ENCODE measurements at regions not wholly inside any gene's neighbourhood (a gene's known extent, or its start where the extent isn't known, plus 50 kb on each side); places are given as distances from the start of the nearest gene placed in this dataset.

DNA sequence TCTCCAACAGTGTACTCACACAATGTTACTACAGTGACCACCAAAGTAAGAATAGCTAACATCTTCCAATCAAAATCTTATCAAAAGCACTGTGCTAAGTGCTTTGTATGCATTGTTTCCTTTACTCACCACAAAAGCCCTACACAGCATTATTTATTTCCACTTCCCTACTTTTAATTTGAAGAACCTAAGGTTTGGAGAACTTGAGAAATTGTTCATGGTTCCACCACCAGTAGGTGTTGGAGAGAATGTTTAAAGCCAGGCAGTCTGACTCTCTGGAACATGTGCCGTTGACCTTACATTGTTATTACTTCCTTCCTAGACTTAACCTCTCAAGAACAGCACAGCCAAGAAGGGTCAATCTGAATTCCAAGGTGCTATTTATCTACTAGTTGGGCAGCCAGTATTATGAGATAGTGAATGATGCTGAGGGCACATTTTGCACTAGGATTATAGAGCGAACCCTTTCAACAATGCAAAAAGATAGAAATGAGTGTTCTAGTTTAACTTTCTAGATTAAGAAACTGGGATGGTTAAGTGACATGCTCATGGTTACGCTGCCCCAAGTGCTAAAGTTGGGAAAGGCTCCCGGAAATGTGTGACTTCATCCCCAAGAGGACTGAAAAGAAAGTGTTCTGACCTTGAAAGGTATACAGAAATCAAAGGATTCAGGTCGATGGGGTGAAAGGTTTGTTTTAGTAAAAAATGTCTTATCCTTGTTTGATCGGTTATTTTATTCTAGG lies 55.2 kb upstream of the FAM136A start:
- intact Hi-C loops (cut with DNase I), result no loop called here
- DNase-seq, result no peak

GRCh38 chr2:70354264-70354949 lies 52.5 kb upstream of the FAM136A start:
- intact Hi-C loops (cut with DNase I), result no loop called here
- DNase-seq, result peak in 3 of 42 donors; percentile 5 to 16 (median 15)

All from head of caudate nucleus (tissue), 42 donors.